Peyer's patch (tissue), 4 donors: ENCODE measurements at regions not wholly inside any gene's neighbourhood (a gene's known extent, or its start where the extent isn't known, plus 50 kb on each side); places are given as distances from the start of the nearest gene placed in this dataset.

Experiments used
- DNase-seq, 3 donors: peaks; one replicate each; pipeline ENCODE4 v3.0.0-alpha.2; 2017 to 2019
- H3K27ac ChIP-seq, 4 donors: fragments of 200-600 bp; sonication (generic); one replicate each; pipeline ENCODE4 v1.5.1; 2016 to 2019
- H3K27me3 ChIP-seq, 2 donors: fragments of 200-600 bp; sonication (generic); one replicate each; pipeline ENCODE4 v1.5.1; 2019
- H3K36me3 ChIP-seq, 3 donors: fragments of 200-600 bp; sonication (generic); one replicate each; pipeline ENCODE4 v1.5.1; 2016 to 2019
- H3K4me1 ChIP-seq, 4 donors: fragments of 200-600 bp; sonication (generic); one replicate each; pipeline ENCODE4 v1.5.1; 2016 to 2019
- H3K4me3 ChIP-seq, 4 donors: fragments of 200-600 bp; sonication (generic); 1 replicate in 3 of 4; 2 replicates in 1 of 4; pipeline ENCODE4 v1.5.1; 2016 to 2019; ENCODE audit warnings: mild to moderate bottlenecking in 1 of 4
- H3K9me3 ChIP-seq, 4 donors: fragments of 200-600 bp; sonication (generic); one replicate each; pipeline ENCODE4 v1.5.1; 2016 to 2019; ENCODE audit warnings: mild to moderate bottlenecking in 1 of 4
- CTCF ChIP-seq, 6 experiments: fragments of 450-650 bp in 4 of 6; fragments of 200-600 bp in 2 of 6; sonication (generic) in 1 of 6; IDR thresholded peaks; one replicate each; pipeline ENCODE4 v1.5.1; 2017 to 2019; ENCODE audit warnings: antibody characterized with exemption in 6 of 6, mild to moderate bottlenecking in 3 of 6, moderate library complexity in 1 of 6
- POLR2A ChIP-seq, 2 donors: fragments of 450-650 bp; IDR thresholded peaks; one replicate each; pipeline ENCODE4 v1.5.1; 2017; ENCODE audit warnings: antibody characterized with exemption in 2 of 2, mild to moderate bottlenecking in 2 of 2, moderate library complexity in 2 of 2

- TF ChIP-seq POLR2A (IDR thresholded peaks at IDR 0.05) (no peak), CTCF (IDR thresholded peaks at IDR 0.05) (no peak)
- Histone ChIP-seq H3K27me3 (no peaks in the 10 kb centered on the region), H3K4me3 (no peak overlapping the region), H3K36me3 (no peaks in the 10 kb centered on the region), H3K27ac (no peak overlapping the region), H3K4me1 (no peaks in the 10 kb centered on the region), H3K9me3 (no peaks in the 10 kb centered on the region)
- DNase-seq, result no peak
Observed at GRCh38 chr1:5053744-5054143, 399.3 kb downstream of the AJAP1 start.

- no peak overlapping the region for H3K27ac ChIP-seq
- H3K4me1 ChIP-seq, result no peaks in the 10 kb centered on the region
- no peaks in the 10 kb centered on the region for H3K9me3 ChIP-seq
- no peaks in the 10 kb centered on the region for H3K27me3 ChIP-seq
- H3K4me3 ChIP-seq, result no peak overlapping the region
- no peaks in the 10 kb centered on the region for H3K36me3 ChIP-seq
- no peak for TF ChIP-seq POLR2A (IDR thresholded peaks at IDR 0.05)
- TF ChIP-seq CTCF (IDR thresholded peaks at IDR 0.05), result no peak
- no peak for DNase-seq
Observed at GRCh38 chr1:5029136-5029535, 374.7 kb downstream of the AJAP1 start.

GRCh38 chr1:5012249-5012648, 357.8 kb downstream of the AJAP1 start:
- H3K4me3 ChIP-seq, result no peak overlapping the region
- DNase-seq, result no peak
- H3K27ac ChIP-seq, result no peak overlapping the region
- H3K27me3 ChIP-seq, result no peaks in the 10 kb centered on the region
- H3K4me1 ChIP-seq, result no peaks in the 10 kb centered on the region
- H3K9me3 ChIP-seq, result no peaks in the 10 kb centered on the region
- no peak for TF ChIP-seq CTCF (IDR thresholded peaks at IDR 0.05)
- no peak for TF ChIP-seq POLR2A (IDR thresholded peaks at IDR 0.05)
- H3K36me3 ChIP-seq, result no peaks in the 10 kb centered on the region

- DNase-seq, result no peak
- Histone ChIP-seq H3K27me3 (no peaks in the 10 kb centered on the region), H3K36me3 (no peaks in the 10 kb centered on the region), H3K4me1 (no peaks in the 10 kb centered on the region), H3K9me3 (no peaks in the 10 kb centered on the region), H3K27ac (no peak overlapping the region), H3K4me3 (no peak overlapping the region)
- TF ChIP-seq CTCF (IDR thresholded peaks at IDR 0.05) (no peak), POLR2A (IDR thresholded peaks at IDR 0.05) (no peak)
Observed at GRCh38 chr1:5010656-5011055, 356.2 kb downstream of the AJAP1 start.

GRCh38 chr1:5010236-5010635, 355.8 kb downstream of the AJAP1 start:
- TF ChIP-seq POLR2A (IDR thresholded peaks at IDR 0.05), result no peak
- no peak for TF ChIP-seq CTCF (IDR thresholded peaks at IDR 0.05)
- no peak for DNase-seq
- Histone ChIP-seq H3K4me3 (no peak overlapping the region), H3K4me1 (no peaks in the 10 kb centered on the region), H3K36me3 (no peaks in the 10 kb centered on the region), H3K27ac (no peak overlapping the region), H3K27me3 (no peaks in the 10 kb centered on the region), H3K9me3 (no peaks in the 10 kb centered on the region)

GRCh38 chr1:5009376-5010065, 355.1 kb downstream of the AJAP1 start:
- Histone ChIP-seq H3K4me1 (no peaks in the 10 kb centered on the region), H3K27me3 (no peaks in the 10 kb centered on the region), H3K4me3 (no peak overlapping the region), H3K9me3 (no peaks in the 10 kb centered on the region), H3K36me3 (no peaks in the 10 kb centered on the region), H3K27ac (no peak overlapping the region)
- TF ChIP-seq CTCF (IDR thresholded peaks at IDR 0.05), result no peak
- no peak for TF ChIP-seq POLR2A (IDR thresholded peaks at IDR 0.05)
- DNase-seq, result no peak
